ENCODE measurements at regions not wholly inside any gene's neighbourhood (a gene's known extent, or its start where the extent isn't known, plus 50 kb on each side); places are given as distances from the start of the nearest gene placed in this dataset.

DNA sequence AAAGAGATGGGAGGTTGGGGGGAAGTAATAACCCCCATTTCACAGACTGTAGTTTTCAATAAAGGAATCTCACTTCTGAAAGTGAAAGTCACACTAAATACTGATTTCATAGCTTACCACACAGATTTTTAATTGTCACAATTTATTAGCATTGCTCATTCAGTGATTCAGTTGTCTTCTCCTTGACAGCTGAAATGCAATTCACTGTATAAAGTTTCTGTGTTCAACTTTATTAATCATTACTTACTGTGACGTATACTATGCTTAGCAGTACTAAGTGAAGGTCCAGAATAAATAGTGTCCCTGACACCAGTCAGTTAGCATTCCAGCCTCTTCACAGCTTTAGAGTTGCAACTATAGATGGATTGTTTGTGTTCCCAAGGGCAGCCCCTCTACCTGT is 324.1 kb upstream of the CRIM1 start:
- TF ChIP-seq, protein P1, sequence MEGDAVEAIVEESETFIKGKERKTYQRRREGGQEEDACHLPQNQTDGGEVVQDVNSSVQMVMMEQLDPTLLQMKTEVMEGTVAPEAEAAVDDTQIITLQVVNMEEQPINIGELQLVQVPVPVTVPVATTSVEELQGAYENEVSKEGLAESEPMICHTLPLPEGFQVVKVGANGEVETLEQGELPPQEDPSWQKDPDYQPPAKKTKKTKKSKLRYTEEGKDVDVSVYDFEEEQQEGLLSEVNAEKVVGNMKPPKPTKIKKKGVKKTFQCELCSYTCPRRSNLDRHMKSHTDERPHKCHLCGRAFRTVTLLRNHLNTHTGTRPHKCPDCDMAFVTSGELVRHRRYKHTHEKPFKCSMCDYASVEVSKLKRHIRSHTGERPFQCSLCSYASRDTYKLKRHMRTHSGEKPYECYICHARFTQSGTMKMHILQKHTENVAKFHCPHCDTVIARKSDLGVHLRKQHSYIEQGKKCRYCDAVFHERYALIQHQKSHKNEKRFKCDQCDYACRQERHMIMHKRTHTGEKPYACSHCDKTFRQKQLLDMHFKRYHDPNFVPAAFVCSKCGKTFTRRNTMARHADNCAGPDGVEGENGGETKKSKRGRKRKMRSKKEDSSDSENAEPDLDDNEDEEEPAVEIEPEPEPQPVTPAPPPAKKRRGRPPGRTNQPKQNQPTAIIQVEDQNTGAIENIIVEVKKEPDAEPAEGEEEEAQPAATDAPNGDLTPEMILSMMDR (IDR thresholded peaks at IDR 0.05): no peak
- TF ChIP-seq, protein P2, sequence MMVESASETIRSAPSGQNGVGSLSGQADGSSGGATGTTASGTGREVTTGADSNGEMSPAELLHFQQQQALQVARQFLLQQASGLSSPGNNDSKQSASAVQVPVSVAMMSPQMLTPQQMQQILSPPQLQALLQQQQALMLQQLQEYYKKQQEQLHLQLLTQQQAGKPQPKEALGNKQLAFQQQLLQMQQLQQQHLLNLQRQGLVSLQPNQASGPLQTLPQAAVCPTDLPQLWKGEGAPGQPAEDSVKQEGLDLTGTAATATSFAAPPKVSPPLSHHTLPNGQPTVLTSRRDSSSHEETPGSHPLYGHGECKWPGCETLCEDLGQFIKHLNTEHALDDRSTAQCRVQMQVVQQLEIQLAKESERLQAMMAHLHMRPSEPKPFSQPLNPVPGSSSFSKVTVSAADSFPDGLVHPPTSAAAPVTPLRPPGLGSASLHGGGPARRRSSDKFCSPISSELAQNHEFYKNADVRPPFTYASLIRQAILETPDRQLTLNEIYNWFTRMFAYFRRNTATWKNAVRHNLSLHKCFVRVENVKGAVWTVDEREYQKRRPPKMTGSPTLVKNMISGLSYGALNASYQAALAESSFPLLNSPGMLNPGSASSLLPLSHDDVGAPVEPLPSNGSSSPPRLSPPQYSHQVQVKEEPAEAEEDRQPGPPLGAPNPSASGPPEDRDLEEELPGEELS (CRISPR knock-in tag; IDR thresholded peaks at IDR 0.05): no peak
- TF ChIP-seq TP53 (CRISPR knock-in tag; IDR thresholded peaks at IDR 0.05) (no peak), JUN (CRISPR knock-in tag; IDR thresholded peaks at IDR 0.05) (no peak), TEAD4 (CRISPR knock-in tag; IDR thresholded peaks at IDR 0.05) (no peak), MXD4 (CRISPR knock-in tag; IDR thresholded peaks at IDR 0.05; ENCODE audit: borderline replicate concordance) (no peak), ZBTB21 (CRISPR knock-in tag; IDR thresholded peaks at IDR 0.05; ENCODE audit: borderline replicate concordance) (no peak), MAX (CRISPR knock-in tag; IDR thresholded peaks at IDR 0.05) (no peak), NR2C2 (CRISPR knock-in tag; IDR thresholded peaks at IDR 0.05) (no peak), ZNF671 (CRISPR knock-in tag; IDR thresholded peaks at IDR 0.05) (no peak), NFYB (CRISPR knock-in tag; conservative IDR thresholded peaks at IDR 0.05; ENCODE audit: low read depth) (no peak)
- TF ChIP-seq, protein P3, sequence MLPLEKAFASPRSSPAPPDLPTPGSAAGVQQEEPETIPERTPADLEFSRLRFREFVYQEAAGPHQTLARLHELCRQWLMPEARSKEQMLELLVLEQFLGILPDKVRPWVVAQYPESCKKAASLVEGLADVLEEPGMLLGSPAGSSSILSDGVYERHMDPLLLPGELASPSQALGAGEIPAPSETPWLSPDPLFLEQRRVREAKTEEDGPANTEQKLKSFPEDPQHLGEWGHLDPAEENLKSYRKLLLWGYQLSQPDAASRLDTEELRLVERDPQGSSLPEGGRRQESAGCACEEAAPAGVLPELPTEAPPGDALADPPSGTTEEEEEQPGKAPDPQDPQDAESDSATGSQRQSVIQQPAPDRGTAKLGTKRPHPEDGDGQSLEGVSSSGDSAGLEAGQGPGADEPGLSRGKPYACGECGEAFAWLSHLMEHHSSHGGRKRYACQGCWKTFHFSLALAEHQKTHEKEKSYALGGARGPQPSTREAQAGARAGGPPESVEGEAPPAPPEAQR (CRISPR knock-in tag; IDR thresholded peaks at IDR 0.05): no peak

All from WTC11 (cell line).